ENCODE measurements at regions not wholly inside any gene's neighbourhood (a gene's known extent, or its start where the extent isn't known, plus 50 kb on each side); places are given as distances from the start of the nearest gene placed in this dataset.

- TF ChIP-seq CTCF (conservative IDR thresholded peaks at IDR 0.05) (no peak), EZH2 (IDR thresholded peaks at IDR 0.05; ENCODE audit: low read depth) (no peak)
Observed at GRCh38 chr20:24064915-24065314, 76.3 kb upstream of the GGTLC1 start.
